Activated CD4-positive, alpha-beta T cell treated with anti-CD3 and anti-CD28 coated beads, Interleukin-2, amount 50 U/mL, for 16 hours (primary cell): ENCODE measurements at regions not wholly inside any gene's neighbourhood (a gene's known extent, or its start where the extent isn't known, plus 50 kb on each side); places are given as distances from the start of the nearest gene placed in this dataset.
A peak's percentile ranks its signal among the peaks of the same experiment; 100 is the strongest.
"Not testable (repeated sequence)": the region's sequence is repeated elsewhere in the genome, so short reads cannot be mapped to it uniquely, and the experiment has no call there.

ENCODE experiments used
- DNase-seq: peaks from one replicate; pipeline ENCODE4 v3.0.0-alpha.2; 2020

- DNase-seq, result not testable (repeated sequence)
These were observed 55.2 kb upstream of the UXS1 start for GRCh38 chr2:106249157-106249828.

GRCh38 chr2:106248548-106249151, 54.5 kb upstream of the UXS1 start:
- peak; percentile 12 for DNase-seq
